HG02798 (cell line): ENCODE measurements at regions not wholly inside any gene's neighbourhood (a gene's known extent, or its start where the extent isn't known, plus 50 kb on each side); places are given as distances from the start of the nearest gene placed in this dataset.

ENCODE experiments used
- ATAC-seq: cut with Tn5 transposase; IDR thresholded peaks from one replicate; pipeline ENCODE4 v1.9.1; 2021; ENCODE audit warnings: mild to moderate bottlenecking; ENCODE audit not compliant: unreplicated experiment, poor library complexity

DNA sequence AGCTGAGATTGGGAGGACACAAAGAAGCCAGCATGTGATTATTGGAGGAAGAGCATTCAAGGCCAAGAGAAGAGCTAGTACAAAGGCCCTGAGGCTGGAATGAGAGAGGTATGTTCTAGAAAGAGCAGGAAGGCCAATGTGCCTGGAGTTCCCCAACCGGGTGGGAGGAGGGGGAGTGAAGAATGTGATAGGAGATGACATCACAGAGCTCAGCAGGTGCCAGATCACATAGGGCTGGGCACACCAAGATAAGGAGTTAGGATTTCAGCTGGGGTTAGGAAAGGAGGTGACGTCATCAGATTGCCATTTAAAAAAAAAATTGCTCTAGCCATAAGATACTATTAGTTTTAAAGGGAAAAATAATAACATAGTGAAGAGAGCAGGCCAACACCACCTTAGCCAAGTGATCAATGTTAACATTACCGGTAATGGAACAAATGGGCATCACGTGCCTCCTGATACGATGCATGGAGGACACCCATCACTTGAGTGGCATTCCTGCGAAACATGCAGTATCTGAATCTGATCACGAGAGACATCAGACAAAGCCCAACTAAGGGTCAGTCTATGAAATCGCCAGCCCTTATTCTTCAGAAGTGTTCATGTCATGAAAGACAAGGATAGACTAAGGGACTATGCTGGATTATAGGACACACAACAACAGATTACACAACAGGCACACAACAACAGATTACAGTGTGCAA is 344.3 kb downstream of the BCOR start:
- no peak for ATAC-seq

- no peak for ATAC-seq
These were observed 342.4 kb downstream of the BCOR start for GRCh38 chrX:39755143-39756032.

GRCh38 chrX:39756086-39756883 is 341.5 kb downstream of the BCOR start:
- no peak for ATAC-seq

DNA sequence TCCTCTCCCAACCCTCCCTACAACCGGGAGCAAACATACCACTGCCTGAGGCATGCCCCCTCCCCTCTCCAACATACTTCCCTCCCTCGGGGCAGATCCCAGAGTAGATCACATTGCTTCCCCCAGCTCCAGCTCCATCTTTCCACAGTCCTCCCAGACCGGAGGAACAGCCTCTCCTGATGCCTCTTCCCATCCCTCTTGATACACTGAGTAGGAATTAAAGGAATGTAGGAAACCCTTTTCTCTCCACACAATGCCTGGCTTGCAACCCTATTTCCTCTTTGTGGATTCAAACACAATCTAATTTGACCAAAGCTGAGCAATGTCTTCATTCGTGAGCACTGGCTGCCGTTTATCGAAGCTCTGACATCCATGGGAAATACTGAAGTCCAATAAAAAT is 339.8 kb downstream of the BCOR start:
- no peak for ATAC-seq

- no peak for ATAC-seq
These were observed 338.8 kb downstream of the BCOR start for GRCh38 chrX:39758791-39759525.

DNA sequence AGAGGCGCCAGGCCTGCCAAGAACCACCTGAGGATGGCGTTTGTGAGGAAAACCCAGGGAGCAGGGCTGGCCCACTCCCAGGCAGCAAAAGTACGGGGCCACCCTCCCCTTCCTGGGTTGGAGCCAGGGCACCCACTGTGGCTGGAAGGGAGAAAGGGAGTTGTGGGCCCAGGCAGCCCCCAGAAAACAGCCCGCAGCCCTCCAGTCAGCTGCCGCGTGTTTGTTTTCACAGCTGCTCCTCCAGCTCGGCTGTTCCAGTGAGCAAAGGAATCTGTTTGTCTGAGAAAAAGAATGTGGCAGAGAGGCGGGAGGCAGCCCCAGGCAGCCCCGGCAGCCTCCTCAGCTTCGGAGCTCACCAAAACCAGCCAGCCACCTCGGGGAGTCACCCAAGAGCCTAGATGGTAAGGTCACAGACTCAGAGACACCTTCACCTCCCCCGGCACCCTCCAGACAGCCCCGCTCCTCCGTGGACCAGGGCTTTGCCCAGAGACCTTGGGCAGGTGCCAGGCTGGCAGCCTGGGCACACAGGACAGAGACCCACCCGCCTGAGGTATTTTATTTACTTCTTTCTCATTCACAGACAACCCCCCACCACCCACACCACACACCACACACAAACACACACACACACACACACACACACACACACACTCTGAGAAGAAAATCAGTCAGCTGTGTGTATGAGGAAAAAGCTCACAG is 338.1 kb downstream of the BCOR start:
- no peak for ATAC-seq

- no peak for ATAC-seq
These were observed 336.8 kb downstream of the BCOR start for GRCh38 chrX:39760930-39761329.

GRCh38 chrX:39762266-39762841 is 335.4 kb downstream of the BCOR start:
- ATAC-seq = no peak

DNA sequence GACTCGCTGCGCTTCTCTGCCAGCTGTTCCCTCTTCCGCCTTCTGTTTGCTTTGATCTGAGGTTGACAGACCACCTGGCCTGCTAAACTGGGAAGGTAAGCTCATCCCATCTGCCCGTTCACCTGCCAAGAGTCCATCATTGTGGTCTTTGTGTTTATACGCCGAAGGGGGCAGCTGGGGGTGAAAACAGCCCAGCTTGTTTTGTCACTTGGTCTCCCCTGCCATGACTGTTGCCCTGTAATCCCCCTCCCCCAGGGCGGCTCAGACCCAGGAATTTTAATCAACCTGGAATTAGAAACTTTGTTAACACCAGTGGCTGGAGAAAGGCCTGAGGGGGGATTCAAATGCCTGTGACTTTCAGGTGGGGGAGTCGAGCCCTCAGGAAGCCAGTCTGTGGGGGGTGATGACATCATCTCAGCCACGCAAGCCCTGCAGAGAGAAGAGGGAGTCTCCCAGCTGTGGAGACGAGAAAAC is 333.3 kb downstream of the BCOR start:
- no peak for ATAC-seq

GRCh38 chrX:39765327-39765726 is 332.4 kb downstream of the BCOR start:
- no peak for ATAC-seq

GRCh38 chrX:39766085-39766726 is 331.6 kb downstream of the BCOR start:
- ATAC-seq = no peak

DNA sequence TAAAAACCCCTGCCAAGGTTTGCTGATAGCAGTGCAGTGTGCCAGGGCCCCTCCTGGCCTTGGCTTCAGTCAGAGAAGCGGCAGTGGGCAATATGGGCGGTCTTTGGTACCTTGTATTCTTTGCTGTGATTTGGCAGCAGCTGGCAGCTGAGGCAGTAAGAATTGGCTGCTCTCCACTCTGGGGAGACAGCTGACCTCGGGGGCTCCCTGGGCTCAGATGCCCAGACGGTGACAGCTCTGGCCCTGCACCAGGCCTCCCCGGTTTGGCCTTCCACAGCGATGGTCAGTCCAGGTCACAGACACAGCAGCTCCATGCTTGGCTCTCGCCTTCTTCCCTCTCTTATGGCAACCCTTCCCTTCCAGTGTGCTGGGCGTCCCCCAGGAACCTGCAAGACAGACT is 330.9 kb downstream of the BCOR start:
- ATAC-seq = no peak

GRCh38 chrX:39767446-39767845 is 330.3 kb downstream of the BCOR start:
- ATAC-seq = no peak

GRCh38 chrX:39769748-39770147 is 328.0 kb downstream of the BCOR start:
- ATAC-seq = no peak

GRCh38 chrX:39771089-39771488 is 326.7 kb downstream of the BCOR start:
- no peak for ATAC-seq

- no peak for ATAC-seq
These were observed 325.5 kb downstream of the BCOR start for GRCh38 chrX:39772057-39772832.

GRCh38 chrX:39773150-39773549 is 324.6 kb downstream of the BCOR start:
- no peak for ATAC-seq
